IMR-90 (cell line): ENCODE measurements at regions not wholly inside any gene's neighbourhood (a gene's known extent, or its start where the extent isn't known, plus 50 kb on each side); places are given as distances from the start of the nearest gene placed in this dataset.

ENCODE experiments used
- ATAC-seq: fragments of 200-7000 bp; cut with Tn5 transposase; 2 replicates; pipeline ENCODE4 v1.9.1; 2020; ENCODE audit warnings: low read depth, mild to moderate bottlenecking, moderate library complexity
- BruUV-seq: library from RNA; stranded (reverse); fragments of 400-500 nt; replicated peaks from 2 replicates; lab custom pipeline; 2021; lab: Mats Ljungman, UMichigan
- CTCF ChIA-PET: fragments of 300-600 bp; formaldehyde crosslinking; extraction: SDS; loops from one replicate; lab custom pipeline; 2021; ENCODE audit warnings: antibody characterized with exemption; lab: Yijun Ruan, JAX
- POLR2A ChIA-PET: fragments of 300-600 bp; sonication (Branson Sonifier 250); formaldehyde crosslinking; loops from one replicate; lab custom pipeline; 2022; ENCODE audit warnings: antibody characterized with exemption; ENCODE audit not compliant: unreplicated experiment; lab: Charles Lee
- DNase-seq: peaks from one replicate; pipeline ENCODE4 v3.0.0; 2013
- H2AFZ ChIP-seq: replicated peaks from 2 replicates; pipeline ENCODE3; 2013; ENCODE audit warnings: low read length, mild to moderate bottlenecking; ENCODE audit not compliant: poor library complexity
- H2AK5ac ChIP-seq: 2 replicates; pipeline ENCODE4 v1.6.1; 2013; ENCODE audit warnings: low read depth, low read length, inconsistent platforms
- H2AK9ac ChIP-seq: replicated peaks from 2 replicates; pipeline ENCODE3; 2013; ENCODE audit warnings: mild to moderate bottlenecking, low read depth, low read length, moderate library complexity; ENCODE audit not compliant: poor library complexity
- H2BK120ac ChIP-seq: 2 replicates; pipeline ENCODE4 v1.6.1; 2013; ENCODE audit warnings: low read depth, low read length, inconsistent platforms
- H2BK15ac ChIP-seq: 3 replicates; pipeline ENCODE4 v1.6.1; 2013; ENCODE audit warnings: low read depth, low read length, inconsistent platforms
- H2BK20ac ChIP-seq: 2 replicates; pipeline ENCODE4 v1.6.1; 2013; ENCODE audit warnings: low read depth, mild to moderate bottlenecking, inconsistent platforms, low read length, moderate library complexity
- H2BK5ac ChIP-seq: 2 replicates; pipeline ENCODE4 v1.6.1; 2013; ENCODE audit warnings: mild to moderate bottlenecking, low read depth, low read length, inconsistent platforms; ENCODE audit not compliant: poor library complexity, severe bottlenecking
- H3K14ac ChIP-seq: replicated peaks from 2 replicates; pipeline ENCODE4 v1.6.1; 2013; ENCODE audit warnings: low read depth, low read length, inconsistent platforms
- H3K18ac ChIP-seq: 2 replicates; pipeline ENCODE4 v1.6.1; 2013; ENCODE audit warnings: low read depth, low read length, control low read depth
- H3K23ac ChIP-seq: 2 replicates; pipeline ENCODE4 v1.6.1; 2013; ENCODE audit warnings: low read depth, low read length, inconsistent platforms
- H3K27ac ChIP-seq: 2 replicates; pipeline ENCODE4 v1.5.1; 2013; ENCODE audit warnings: mild to moderate bottlenecking, control low read depth, low read length; ENCODE audit not compliant: insufficient read depth
- H3K27me3 ChIP-seq: 2 replicates; pipeline ENCODE4 v1.6.1; 2013; ENCODE audit warnings: low read length; ENCODE audit not compliant: control insufficient read depth, insufficient read depth
- H3K36me3 ChIP-seq: 2 replicates; pipeline ENCODE4 v1.6.1; 2013; ENCODE audit warnings: low read length, mixed read lengths; ENCODE audit not compliant: control insufficient read depth, insufficient read depth
- H3K4ac ChIP-seq: 2 replicates; pipeline ENCODE4 v1.6.1; 2013; ENCODE audit warnings: low read depth, low read length, inconsistent platforms
- H3K4me1 ChIP-seq: 2 replicates; pipeline ENCODE4 v1.6.1; 2013; ENCODE audit warnings: low read length, mixed read lengths; ENCODE audit not compliant: control insufficient read depth, insufficient read depth
- H3K4me2 ChIP-seq: 2 replicates; pipeline ENCODE4 v1.6.1; 2013; ENCODE audit warnings: low read depth, mild to moderate bottlenecking, control low read depth, low read length, moderate library complexity
- H3K4me3 ChIP-seq: 2 replicates; pipeline ENCODE4 v1.5.1; 2013; ENCODE audit warnings: low read depth, mild to moderate bottlenecking, control low read depth, low read length, moderate library complexity; ENCODE audit not compliant: insufficient read depth
- H3K56ac ChIP-seq: 2 replicates; pipeline ENCODE4 v1.6.1; 2013; ENCODE audit warnings: low read length, inconsistent platforms; ENCODE audit not compliant: insufficient read depth; ENCODE audit errors: extremely low read depth
- H3K79me1 ChIP-seq, 2 experiments: 2 replicates each; pipeline ENCODE4 v1.6.1; 2013; ENCODE audit warnings: low read length in 2 of 2, inconsistent platforms in 1 of 2, low read depth in 1 of 2
- H3K9ac ChIP-seq: 2 replicates; pipeline ENCODE4 v1.6.1; 2013; ENCODE audit warnings: low read depth, low read length, control low read depth
- H3K9me1 ChIP-seq: 2 replicates; pipeline ENCODE4 v1.6.1; 2013; ENCODE audit warnings: low read length, inconsistent platforms; ENCODE audit not compliant: insufficient read depth
- H3K9me3 ChIP-seq: 2 replicates; pipeline ENCODE4 v1.6.1; 2013; ENCODE audit warnings: low read length; ENCODE audit not compliant: control insufficient read depth, insufficient read depth
- H4K20me1 ChIP-seq: 2 replicates; pipeline ENCODE4 v1.6.1; 2013; ENCODE audit warnings: low read length, inconsistent platforms; ENCODE audit not compliant: insufficient read depth
- H4K5ac ChIP-seq: 2 replicates; pipeline ENCODE4 v1.6.1; 2013; ENCODE audit warnings: mild to moderate bottlenecking, low read depth, low read length, control low read depth
- H4K8ac ChIP-seq, 2 experiments: 2 replicates each; pipeline ENCODE4 v1.6.1; 2013; ENCODE audit warnings: low read depth in 2 of 2, low read length in 2 of 2, control low read depth in 1 of 2, inconsistent platforms in 1 of 2
- H4K91ac ChIP-seq: 2 replicates; pipeline ENCODE4 v1.6.1; 2013; ENCODE audit warnings: low read depth, low read length, inconsistent platforms; ENCODE audit not compliant: insufficient read depth
- CEBPB ChIP-seq: IDR thresholded peaks from 2 replicates; pipeline ENCODE4 v1.6.1; 2012; ENCODE audit warnings: low read depth, low read length, improper control_type of control experiment
- CHD1 ChIP-seq: IDR thresholded peaks from 2 replicates; pipeline ENCODE4 v1.6.1; 2012; ENCODE audit warnings: low read depth, low read length, improper control_type of control experiment
- CTCF ChIP-seq: conservative IDR thresholded peaks from 2 replicates; pipeline ENCODE4 v1.5.1; 2012; ENCODE audit warnings: mild to moderate bottlenecking, low read depth, low read length, improper control_type of control experiment
- FOS ChIP-seq: fragments of 150-350 bp; IDR thresholded peaks from 2 replicates; pipeline ENCODE4 v1.6.1; 2016; ENCODE audit warnings: low read depth, low read length
- MXI1 ChIP-seq: IDR thresholded peaks from 2 replicates; pipeline ENCODE4 v1.6.1; 2012; ENCODE audit warnings: low read depth, mild to moderate bottlenecking, low read length, moderate library complexity, borderline replicate concordance
- POLR2A ChIP-seq: IDR thresholded peaks from 2 replicates; pipeline ENCODE4 v1.6.1; 2012; ENCODE audit warnings: mild to moderate bottlenecking, low read depth, low read length
- RAD21 ChIP-seq: IDR thresholded peaks from 2 replicates; pipeline ENCODE4 v1.6.1; 2012; ENCODE audit warnings: low read length, improper control_type of control experiment
- SMC3 ChIP-seq: fragments of 150-350 bp; IDR thresholded peaks from 2 replicates; pipeline ENCODE4 v1.6.1; 2016; ENCODE audit warnings: low read depth, mild to moderate bottlenecking, antibody characterized with exemption, low read length, moderate library complexity
- WGBS, 2 experiments: methylation state at CpG; one replicate each; pipeline versions ENCODE4 v1.1.5 to v1.1.7; 2013; ENCODE audit warnings: missing lambda C conversion rate in 2 of 2; ENCODE audit not compliant: insufficient read length in 1 of 2; ENCODE audit errors: extremely low coverage in 2 of 2; 5-methylcytosine and 5-hydroxymethylcytosine counted together
- dilution Hi-C: fragments of 300-500 bp; cut with HindIII; formaldehyde crosslinking; loops from one replicate; pipeline ENCODE4 v1.14.3; 2018; ENCODE audit warnings: low sequenced_read_pairs; ENCODE audit not compliant: unreplicated experiment
- in situ Hi-C: fragments of 300-500 bp; cut with MboI; formaldehyde crosslinking; loops from 3 replicates; pipeline ENCODE4 v1.14.3; 2019; ENCODE audit warnings: low sequenced_read_pairs, inconsistent platforms, mixed read lengths
- intact Hi-C: fragments of 100-400 bp; cut with micrococcal nuclease; formaldehyde crosslinking; loops from 2 replicates; pipeline ENCODE4 v1.10.0; 2022

- Histone ChIP-seq H3K14ac (no peak overlapping the region), H2BK120ac (no peak overlapping the region), H3K4me2 (no peak overlapping the region), H3K9ac (no peak overlapping the region), H3K4me3 (no peak overlapping the region), H3K9me1 (no peaks in the 10 kb centered on the region), H4K20me1 (no peaks in the 10 kb centered on the region), H2AK9ac (no peak overlapping the region), H3K4ac (no peak overlapping the region), H2AK5ac (no peak overlapping the region), H3K4me1 (peaks cover 4% of the 10 kb centered on the region), H3K56ac (no peak overlapping the region), H3K27ac (no peak overlapping the region), H2BK15ac (no peak overlapping the region), H3K27me3 (no peaks in the 10 kb centered on the region), H2AFZ (peak overlapping the region; percentile 55), H2BK20ac (no peak overlapping the region), H3K18ac (no peak overlapping the region; the same call in 1 of the 2 replicates), H3K23ac (no peak overlapping the region), H2BK5ac (no peak overlapping the region), H4K8ac (no peak overlapping the region), H3K36me3 (no peaks in the 10 kb centered on the region), H3K79me1 (no peaks in the 10 kb centered on the region), H4K91ac (no peak overlapping the region), H4K5ac (no peak overlapping the region), H3K9me3 (no peaks in the 10 kb centered on the region)
- BruUV-seq, result no TSS peak
- dilution Hi-C loops, result no loop called here
- in situ Hi-C loops, result no loop called here
- no peak for TF ChIP-seq CHD1
- no peak for TF ChIP-seq CTCF
- no peak for TF ChIP-seq SMC3
- no peak for TF ChIP-seq CEBPB
- TF ChIP-seq FOS, result no peak
- no peak for TF ChIP-seq MXI1
- TF ChIP-seq RAD21, result no peak
- no peak for TF ChIP-seq POLR2A
- peak; percentile 11 for DNase-seq
- ChIA-PET CTCF (interaction anchor here (0.9 kb wide), 1 partner anchor 9 kb away, joined by 4 read pairs; no protein-coding TSS in a partner anchor), POLR2A (no interaction called here)
- whole genome bisulfite sequencing, 2 experiments, result 90 to 100% methylated on average over 1 to 2 of the region's 13 CpGs
- intact Hi-C loops, result no loop called here
- no peak; the same call in 1 of the 2 replicates for ATAC-seq
Observed at GRCh38 chr1:67582625-67583461, 102.2 kb upstream of the GADD45A start.
